HepG2 (cell line): ENCODE measurements at regions not wholly inside any gene's neighbourhood (a gene's known extent, or its start where the extent isn't known, plus 50 kb on each side); places are given as distances from the start of the nearest gene placed in this dataset.
A peak's percentile ranks its signal among the peaks of the same experiment; 100 is the strongest.

Source experiments
- ARID5B ChIP-seq: IDR thresholded peaks from 2 replicates; pipeline ENCODE4 v1.4.0; 2020; ENCODE audit warnings: mild to moderate bottlenecking, missing genetic modification reagents
- CBX1 ChIP-seq: IDR thresholded peaks from one replicate; pipeline ENCODE4 v1.6.1; 2016; ENCODE audit warnings: antibody characterized with exemption, low read depth
- CCDC6 ChIP-seq: sonication (generic); formaldehyde crosslinking; IDR thresholded peaks from 2 replicates; pipeline ENCODE4 v1.8.1; 2022; ENCODE audit warnings: mild to moderate bottlenecking, missing genetic modification reagents, moderate library complexity
- ELF1 ChIP-seq: sonication (generic); formaldehyde crosslinking; IDR thresholded peaks from 2 replicates; pipeline ENCODE4 v1.4.0; 2020; ENCODE audit warnings: missing genetic modification reagents
- ETV6 ChIP-seq: sonication (generic); formaldehyde crosslinking; conservative IDR thresholded peaks from 2 replicates; pipeline ENCODE4 v1.4.0; 2020; ENCODE audit warnings: missing genetic modification reagents
- FIP1L1 ChIP-seq: fragments of 200-400 bp; formaldehyde crosslinking; IDR thresholded peaks from 2 replicates; pipeline ENCODE4 v1.6.1; 2018; ENCODE audit warnings: low read depth, mild to moderate bottlenecking, low read length, moderate library complexity, borderline replicate concordance; ENCODE audit not compliant: insufficient read depth
- FOXA1 ChIP-seq, 2 experiments: fragments of 450-650 bp in 1 of 2; sonication (generic) in 1 of 2; formaldehyde crosslinking in 1 of 2; IDR thresholded peaks; 2 replicates each; pipeline versions ENCODE4 v1.4.0 to v1.6.1; 2016 to 2020; ENCODE audit warnings: missing genetic modification reagents in 1 of 2
- GATAD1 ChIP-seq: IDR thresholded peaks from 2 replicates; pipeline ENCODE4 v1.6.1; 2016; ENCODE audit warnings: missing genetic modification reagents, missing compliant biosample characterization
- KMT2B ChIP-seq: IDR thresholded peaks from 2 replicates; pipeline ENCODE4 v1.6.1; 2016; ENCODE audit warnings: missing genetic modification reagents, missing compliant biosample characterization
- LCORL ChIP-seq, 2 experiments: fragments of 450-650 bp in 1 of 2; sonication (generic) in 1 of 2; formaldehyde crosslinking in 1 of 2; IDR thresholded peaks; 2 replicates each; pipeline versions ENCODE4 v1.5.0 to v1.6.1; 2017 to 2020; ENCODE audit warnings: antibody characterized with exemption in 1 of 2, missing genetic modification reagents in 1 of 2
- MIXL1 ChIP-seq: IDR thresholded peaks from 2 replicates; pipeline ENCODE4 v1.6.1; 2016
- NKX3-1 ChIP-seq: sonication (generic); formaldehyde crosslinking; IDR thresholded peaks from 2 replicates; pipeline ENCODE4 v1.5.0; 2020; ENCODE audit warnings: missing genetic modification reagents
- NONO ChIP-seq, 2 experiments: fragments of 450-650 bp in 1 of 2; sonication (generic) in 1 of 2; formaldehyde crosslinking in 1 of 2; IDR thresholded peaks in 1 of 2; conservative IDR thresholded peaks in 1 of 2; 2 replicates each; pipeline versions ENCODE4 v1.6.1 to v1.8.0; 2017 to 2022; ENCODE audit warnings: mild to moderate bottlenecking in 1 of 2, missing genetic modification reagents in 1 of 2, moderate library complexity in 1 of 2
- SALL1 ChIP-seq: sonication (generic); formaldehyde crosslinking; IDR thresholded peaks from 2 replicates; pipeline ENCODE4 v1.8.0; 2022; ENCODE audit warnings: mild to moderate bottlenecking, missing genetic modification reagents
- SIX4 ChIP-seq: sonication (generic); formaldehyde crosslinking; IDR thresholded peaks from 2 replicates; pipeline ENCODE4 v1.4.0; 2020; ENCODE audit warnings: missing genetic modification reagents
- SMAD3 ChIP-seq: sonication (generic); formaldehyde crosslinking; IDR thresholded peaks from 2 replicates; pipeline ENCODE4 v1.4.0; 2020; ENCODE audit warnings: missing genetic modification reagents
- SOX5 ChIP-seq: IDR thresholded peaks from 2 replicates; pipeline ENCODE4 v1.6.1; 2016; ENCODE audit warnings: borderline replicate concordance
- SP5 ChIP-seq: IDR thresholded peaks from 2 replicates; pipeline ENCODE4 v1.6.1; 2016; ENCODE audit warnings: low read depth, borderline replicate concordance
- SPEN ChIP-seq: sonication (generic); formaldehyde crosslinking; IDR thresholded peaks from 2 replicates; pipeline ENCODE4 v1.5.1; 2020; ENCODE audit warnings: low read depth, mild to moderate bottlenecking, missing genetic modification reagents
- TEAD3 ChIP-seq: optimal IDR thresholded peaks from 2 replicates; pipeline ENCODE3; 2016; ENCODE audit warnings: borderline replicate concordance
- ZNF230 ChIP-seq: sonication (generic); formaldehyde crosslinking; IDR thresholded peaks from 2 replicates; pipeline ENCODE4 v1.4.0; 2020; ENCODE audit warnings: mild to moderate bottlenecking, missing genetic modification reagents
- ZNF296 ChIP-seq: sonication (generic); formaldehyde crosslinking; conservative IDR thresholded peaks from 2 replicates; pipeline ENCODE4 v1.5.0; 2020; ENCODE audit warnings: mild to moderate bottlenecking, missing genetic modification reagents
- ZNF331 ChIP-seq: sonication (generic); formaldehyde crosslinking; IDR thresholded peaks from 2 replicates; pipeline ENCODE4 v1.4.0; 2020; ENCODE audit warnings: missing genetic modification reagents
- ZNF460 ChIP-seq: sonication (generic); formaldehyde crosslinking; IDR thresholded peaks from 2 replicates; pipeline ENCODE4 v1.5.1; 2020; ENCODE audit warnings: missing genetic modification reagents, mild to moderate bottlenecking, borderline replicate concordance
- ZNF652 ChIP-seq: IDR thresholded peaks from 2 replicates; pipeline ENCODE4 v1.6.1; 2016; ENCODE audit warnings: low read depth, borderline replicate concordance
- TF ChIP-seq, protein P1 (sequence below): sonication (generic); formaldehyde crosslinking; IDR thresholded peaks from 2 replicates; pipeline ENCODE4 v1.4.0; 2020; ENCODE audit warnings: missing genetic modification reagents

DNA sequence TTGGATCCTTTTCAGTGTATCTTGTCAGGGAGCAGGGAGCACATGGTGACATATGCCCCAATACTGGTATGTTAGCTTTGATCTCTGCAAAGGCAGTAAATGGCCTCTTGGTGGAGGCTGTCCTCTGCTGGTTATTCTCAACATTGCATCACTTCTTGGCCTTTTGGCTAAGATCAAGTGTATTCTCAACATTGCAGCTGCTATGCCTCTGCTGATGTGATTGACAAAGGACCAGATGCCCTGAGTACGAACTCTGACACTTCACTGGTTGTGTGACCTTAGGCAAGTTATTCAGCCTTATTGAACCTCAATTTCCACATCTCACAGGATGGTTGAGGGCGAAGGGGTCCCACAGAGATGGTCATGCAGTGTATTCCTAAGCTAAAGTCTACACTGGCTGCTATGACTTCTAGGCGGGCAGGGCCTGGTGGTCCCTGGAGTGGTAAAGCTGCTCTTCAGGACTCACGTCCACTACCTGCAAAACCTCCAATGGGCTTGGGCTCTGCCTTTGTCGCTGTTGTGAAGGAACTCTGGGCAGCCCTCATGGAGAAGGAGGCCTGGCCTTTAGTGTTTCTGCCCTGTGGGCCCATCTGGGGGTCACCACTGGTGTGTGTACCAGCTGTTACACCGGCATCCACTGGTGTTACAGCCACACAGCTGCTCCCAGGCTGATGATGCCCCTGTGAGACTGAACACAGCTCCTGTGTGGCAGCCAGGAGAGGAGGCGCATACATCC, 64.8 kb downstream of the DNTTIP2 start (continued):
- TF ChIP-seq ZNF296 (no peak), SMAD3 (CRISPR knock-in tag) (peak; percentile 75; the same call in 1 of the 2 replicates), SP5 (CRISPR knock-in tag) (0 out of 2 replicates have a peak, but pooled peaks have one; percentile 44), ZNF460 (no peak), ELF1 (no peak), ZNF331 (peak; percentile 67; the same call in 1 of the 2 replicates), GATAD1 (CRISPR knock-in tag) (0 out of 2 replicates have a peak, but pooled peaks have one; percentile 41), LCORL (IDR thresholded peaks at IDR 0.05) (no peak), LCORL (CRISPR knock-in tag; IDR thresholded peaks at IDR 0.05) (peak; percentile 72; the same call in 1 of the 2 replicates), CCDC6 (CRISPR knock-in tag) (0 out of 2 replicates have a peak, but pooled peaks have one; percentile 50), NONO (IDR thresholded peaks at IDR 0.05) (no peak), NONO (CRISPR knock-in tag; conservative IDR thresholded peaks at IDR 0.05) (0 out of 2 replicates have a peak, but pooled peaks have one; percentile 47), SOX5 (CRISPR knock-in tag) (peak; percentile 59; the same call in 1 of the 2 replicates), FIP1L1 (no peak), CBX1 (no peak), KMT2B (no peak), ZNF652 (CRISPR knock-in tag) (peak; percentile 52; the same call in 1 of the 2 replicates), ETV6 (CRISPR knock-in tag) (no peak), MIXL1 (peak; percentile 92), FOXA1 (IDR thresholded peaks at IDR 0.05) (no peak), FOXA1 (CRISPR knock-in tag; IDR thresholded peaks at IDR 0.05) (0 out of 2 replicates have a peak, but pooled peaks have one; percentile 25), TEAD3 (peak; percentile 91), SALL1 (CRISPR knock-in tag) (peak; percentile 28; the same call in 1 of the 2 replicates), SIX4 (CRISPR knock-in tag) (no peak), ZNF230 (CRISPR knock-in tag) (0 out of 2 replicates have a peak, but pooled peaks have one; percentile 30), SPEN (CRISPR knock-in tag) (peak; percentile 32; the same call in 1 of the 2 replicates), ARID5B (peak; percentile 63; the same call in 1 of the 2 replicates), NKX3-1 (no peak)
- TF ChIP-seq, protein P1, sequence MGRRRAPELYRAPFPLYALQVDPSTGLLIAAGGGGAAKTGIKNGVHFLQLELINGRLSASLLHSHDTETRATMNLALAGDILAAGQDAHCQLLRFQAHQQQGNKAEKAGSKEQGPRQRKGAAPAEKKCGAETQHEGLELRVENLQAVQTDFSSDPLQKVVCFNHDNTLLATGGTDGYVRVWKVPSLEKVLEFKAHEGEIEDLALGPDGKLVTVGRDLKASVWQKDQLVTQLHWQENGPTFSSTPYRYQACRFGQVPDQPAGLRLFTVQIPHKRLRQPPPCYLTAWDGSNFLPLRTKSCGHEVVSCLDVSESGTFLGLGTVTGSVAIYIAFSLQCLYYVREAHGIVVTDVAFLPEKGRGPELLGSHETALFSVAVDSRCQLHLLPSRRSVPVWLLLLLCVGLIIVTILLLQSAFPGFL (CRISPR knock-in tag) = no peak
